PC-3 (cell line): ENCODE measurements at regions not wholly inside any gene's neighbourhood (a gene's known extent, or its start where the extent isn't known, plus 50 kb on each side); places are given as distances from the start of the nearest gene placed in this dataset.

Experiments used
- EZH2 ChIP-seq: fragments of 300-600 bp; sonication (generic); IDR thresholded peaks from one replicate; pipeline ENCODE4 v1.6.1; 2017; ENCODE audit warnings: antibody characterized with exemption, mild to moderate bottlenecking, low read length; ENCODE audit not compliant: unreplicated experiment
- TF ChIP-seq, protein P1 (sequence below): fragments of 300-600 bp; sonication (generic); conservative IDR thresholded peaks from 2 replicates; pipeline ENCODE4 v1.5.1; 2017; ENCODE audit warnings: antibody characterized with exemption, low read depth, mild to moderate bottlenecking, low read length

DNA sequence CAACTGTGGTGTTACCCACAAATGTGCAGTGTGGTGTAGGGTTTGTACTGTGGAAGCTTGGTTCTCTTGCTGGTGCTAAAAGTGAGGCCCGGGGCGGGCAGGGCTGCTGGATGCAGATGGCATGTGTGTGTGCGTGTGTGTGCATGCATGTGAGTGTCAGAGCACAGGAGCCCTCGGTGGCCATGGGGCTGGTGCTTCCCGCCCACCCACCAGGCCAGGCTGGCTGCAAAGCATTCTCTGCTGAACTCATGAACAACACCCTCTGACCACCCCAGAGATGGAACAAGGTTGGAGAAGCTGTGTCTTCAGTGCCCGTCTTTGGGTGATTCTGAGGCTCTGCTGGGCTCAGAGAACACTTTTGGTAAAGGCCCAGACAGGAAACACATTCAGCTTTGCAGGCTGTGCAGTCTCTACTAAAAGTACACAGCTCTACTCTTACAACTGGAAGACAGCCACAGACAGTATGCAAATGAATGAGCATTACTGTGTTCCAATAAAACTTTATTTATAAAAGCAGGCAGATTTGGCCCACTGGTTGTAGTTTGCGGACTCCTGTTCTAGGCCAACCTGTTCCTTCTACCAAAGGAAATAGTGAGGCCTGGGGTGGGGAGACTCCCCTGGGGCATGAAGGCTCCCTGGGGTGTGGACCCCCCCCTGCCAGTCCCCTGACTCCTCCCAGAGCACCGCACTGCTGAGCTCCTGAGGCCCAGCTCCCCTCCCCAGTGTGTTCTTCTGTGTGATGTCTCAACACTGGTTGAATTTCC, 225.3 kb upstream of the HDAC4 start:
- TF ChIP-seq, protein P1, sequence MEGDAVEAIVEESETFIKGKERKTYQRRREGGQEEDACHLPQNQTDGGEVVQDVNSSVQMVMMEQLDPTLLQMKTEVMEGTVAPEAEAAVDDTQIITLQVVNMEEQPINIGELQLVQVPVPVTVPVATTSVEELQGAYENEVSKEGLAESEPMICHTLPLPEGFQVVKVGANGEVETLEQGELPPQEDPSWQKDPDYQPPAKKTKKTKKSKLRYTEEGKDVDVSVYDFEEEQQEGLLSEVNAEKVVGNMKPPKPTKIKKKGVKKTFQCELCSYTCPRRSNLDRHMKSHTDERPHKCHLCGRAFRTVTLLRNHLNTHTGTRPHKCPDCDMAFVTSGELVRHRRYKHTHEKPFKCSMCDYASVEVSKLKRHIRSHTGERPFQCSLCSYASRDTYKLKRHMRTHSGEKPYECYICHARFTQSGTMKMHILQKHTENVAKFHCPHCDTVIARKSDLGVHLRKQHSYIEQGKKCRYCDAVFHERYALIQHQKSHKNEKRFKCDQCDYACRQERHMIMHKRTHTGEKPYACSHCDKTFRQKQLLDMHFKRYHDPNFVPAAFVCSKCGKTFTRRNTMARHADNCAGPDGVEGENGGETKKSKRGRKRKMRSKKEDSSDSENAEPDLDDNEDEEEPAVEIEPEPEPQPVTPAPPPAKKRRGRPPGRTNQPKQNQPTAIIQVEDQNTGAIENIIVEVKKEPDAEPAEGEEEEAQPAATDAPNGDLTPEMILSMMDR: no peak
- TF ChIP-seq EZH2: no peak
